Epidermal melanocyte (primary cell): ENCODE measurements at regions not wholly inside any gene's neighbourhood (a gene's known extent, or its start where the extent isn't known, plus 50 kb on each side); places are given as distances from the start of the nearest gene placed in this dataset.

Source experiments
- DNase-seq: peaks from one replicate; pipeline ENCODE4 v3.0.0; 2011; ENCODE audit warnings: low spot score; ENCODE audit not compliant: insufficient read length

- DNase-seq = no peak
Observed at GRCh38 chr17:72387969-72388368, 267.1 kb downstream of the SOX9 start.

GRCh38 chr17:72388765-72389473, 268.1 kb downstream of the SOX9 start:
- DNase-seq = no peak

- DNase-seq = no peak
Observed at GRCh38 chr17:72390675-72391508, 270.1 kb downstream of the SOX9 start.

- no peak for DNase-seq
Observed at GRCh38 chr17:72392056-72393010, 271.5 kb downstream of the SOX9 start.

GRCh38 chr17:72393553-72393952, 272.7 kb downstream of the SOX9 start:
- no peak for DNase-seq

GRCh38 chr17:72394531-72394930, 273.7 kb downstream of the SOX9 start:
- DNase-seq = no peak

- no peak for DNase-seq
Observed at GRCh38 chr17:72396121-72396520, 275.3 kb downstream of the SOX9 start.

GRCh38 chr17:72397223-72397667, 276.4 kb downstream of the SOX9 start:
- no peak for DNase-seq

GRCh38 chr17:72397687-72398086, 276.9 kb downstream of the SOX9 start:
- DNase-seq = no peak

- no peak for DNase-seq
Observed at GRCh38 chr17:72399023-72399607, 278.3 kb downstream of the SOX9 start.

GRCh38 chr17:72399608-72400487, 279.0 kb downstream of the SOX9 start:
- no peak for DNase-seq

- no peak for DNase-seq
Observed at GRCh38 chr17:72400488-72400827, 279.6 kb downstream of the SOX9 start.

- no peak for DNase-seq
Observed at GRCh38 chr17:72400863-72401262, 280.0 kb downstream of the SOX9 start.

GRCh38 chr17:72401883-72402726, 281.3 kb downstream of the SOX9 start:
- DNase-seq = no peak

GRCh38 chr17:72402727-72403210, 281.9 kb downstream of the SOX9 start:
- no peak for DNase-seq

- no peak for DNase-seq
Observed at GRCh38 chr17:72403713-72404209, 282.9 kb downstream of the SOX9 start.

GRCh38 chr17:72404872-72405271, 284.1 kb downstream of the SOX9 start:
- no peak for DNase-seq

- no peak for DNase-seq
Observed at GRCh38 chr17:72405662-72406230, 284.9 kb downstream of the SOX9 start.

- no peak for DNase-seq
Observed at GRCh38 chr17:72406498-72406897, 285.7 kb downstream of the SOX9 start.
